Kidney (tissue), 10 donors: ENCODE measurements at regions not wholly inside any gene's neighbourhood (a gene's known extent, or its start where the extent isn't known, plus 50 kb on each side); places are given as distances from the start of the nearest gene placed in this dataset.
"Not testable (repeated sequence)": the region's sequence is repeated elsewhere in the genome, so short reads cannot be mapped to it uniquely, and the experiment has no call there.

Source experiments
- DNase-seq, 5 donors: peaks; one replicate each; pipeline ENCODE4 v3.0.0-alpha.2; 2013 to 2020
- FAIRE-seq: peaks from 2 replicates; lab custom pipeline; 2012; peaks lifted over from hg19 to GRCh38; lab: Jason Lieb, UNC
- H3K27ac ChIP-seq, 2 donors: one replicate each; pipeline ENCODE4 v1.7.0; 2013; ENCODE audit warnings: low read depth in 2 of 2, low read length in 2 of 2, inconsistent platforms in 1 of 2
- H3K27me3 ChIP-seq: one replicate; pipeline ENCODE4 v1.7.1; 2013; ENCODE audit warnings: low read length, inconsistent platforms; ENCODE audit not compliant: control insufficient read depth, insufficient read depth
- H3K36me3 ChIP-seq, 3 donors: one replicate each; pipeline versions ENCODE4 v1.7.0 to v1.7.1; 2013; ENCODE audit warnings: low read length in 3 of 3, control low read depth in 1 of 3, inconsistent platforms in 1 of 3; ENCODE audit not compliant: insufficient read depth in 3 of 3, control insufficient read depth in 2 of 3
- H3K4me1 ChIP-seq, 3 donors: one replicate each; pipeline versions ENCODE4 v1.7.0 to v1.7.1; 2013; ENCODE audit warnings: low read length in 3 of 3, inconsistent platforms in 1 of 3, low read depth in 1 of 3; ENCODE audit not compliant: control insufficient read depth in 2 of 3, insufficient read depth in 2 of 3
- H3K4me3 ChIP-seq, 3 donors: one replicate each; pipeline versions ENCODE4 v1.7.0 to v1.8.1; 2013; ENCODE audit warnings: low read length in 3 of 3, control low read depth in 1 of 3, inconsistent platforms in 1 of 3
- H3K9ac ChIP-seq, 3 donors: one replicate each; pipeline versions ENCODE4 v1.7.0 to v1.7.1; 2013; ENCODE audit warnings: low read length in 3 of 3, control low read depth in 1 of 3, inconsistent platforms in 1 of 3
- H3K9me3 ChIP-seq, 3 donors: one replicate each; pipeline versions ENCODE4 v1.7.0 to v1.7.1; 2013; ENCODE audit warnings: low read length in 3 of 3, control low read depth in 1 of 3, inconsistent platforms in 1 of 3; ENCODE audit not compliant: control insufficient read depth in 2 of 3, insufficient read depth in 1 of 3
- intact Hi-C: fragments of 100-400 bp; cut with DNase I; formaldehyde crosslinking; loops from one replicate; pipeline ENCODE4 v1.11.1; 2022
- donor health status: control.
- donor health status: control.
- donor health status: DM: yes; HTN: yes; CAD: no.
- donor health status: Normal renal cell carcinoma (clear cell type).

DNA sequence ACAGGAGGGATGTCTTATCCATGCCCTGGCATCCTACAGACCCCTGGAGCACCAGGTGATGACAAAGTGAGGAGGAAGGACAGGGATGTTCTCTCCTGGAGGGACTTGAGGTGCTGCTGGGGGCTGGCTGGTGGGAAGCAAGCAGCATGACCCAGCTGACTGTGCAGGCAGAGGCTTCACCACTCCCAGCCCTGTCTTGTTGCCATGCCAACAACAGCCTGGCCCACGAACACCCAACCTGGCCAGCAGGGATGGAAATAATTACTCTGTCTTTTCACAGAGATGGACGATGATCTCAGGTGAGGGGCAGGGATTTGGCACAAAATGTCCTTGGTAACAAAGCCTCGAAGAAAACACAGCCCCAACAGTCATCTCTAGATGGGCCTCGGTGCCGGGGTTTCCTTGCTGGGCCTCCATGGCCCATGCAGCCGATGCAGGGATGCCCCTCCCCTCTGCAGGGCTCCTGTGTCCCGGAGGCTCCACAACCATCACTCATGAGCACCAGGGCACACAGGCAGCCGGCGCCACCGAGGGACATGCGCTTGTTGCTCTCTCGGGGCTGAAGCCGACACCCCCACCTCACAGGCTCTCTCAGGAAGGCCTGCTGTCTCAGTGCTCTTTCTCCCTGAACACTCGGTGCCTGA is 205.5 kb downstream of the BANP start:
- H3K27me3 ChIP-seq, intact Hi-C loops, H3K9ac ChIP-seq, H3K27ac ChIP-seq, H3K9me3 ChIP-seq, H3K4me1 ChIP-seq, H3K4me3 ChIP-seq, H3K36me3 ChIP-seq, FAIRE-seq: not testable (repeated sequence)
- peak in 1 of 5 donors; percentile 8 for DNase-seq

DNA sequence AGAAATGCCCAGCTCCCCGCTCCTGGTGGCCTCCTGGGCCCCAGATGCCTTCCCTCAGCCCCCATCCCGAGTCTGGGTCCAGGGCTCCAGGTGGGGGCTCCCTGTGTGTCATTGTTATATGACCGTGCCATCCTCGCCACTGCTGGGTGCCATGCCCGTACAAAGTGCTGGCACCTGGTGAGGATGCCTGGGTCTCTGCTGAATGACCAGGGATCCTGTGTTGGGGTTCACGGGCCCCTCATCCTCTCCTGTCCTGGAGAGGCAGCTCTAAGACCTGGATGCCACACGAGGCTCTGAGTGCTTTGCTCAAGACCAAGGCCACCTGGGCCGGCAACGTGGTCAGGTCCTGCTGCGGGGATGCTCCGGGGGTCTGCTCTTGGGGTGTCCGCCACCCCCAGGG is 206.5 kb downstream of the BANP start:
- H3K9ac ChIP-seq, FAIRE-seq, H3K4me3 ChIP-seq, intact Hi-C loops, H3K9me3 ChIP-seq, H3K27ac ChIP-seq, H3K4me1 ChIP-seq, H3K27me3 ChIP-seq, H3K36me3 ChIP-seq: not testable (repeated sequence)
- DNase-seq, result peak in 1 of 5 donors; percentile 35

DNA sequence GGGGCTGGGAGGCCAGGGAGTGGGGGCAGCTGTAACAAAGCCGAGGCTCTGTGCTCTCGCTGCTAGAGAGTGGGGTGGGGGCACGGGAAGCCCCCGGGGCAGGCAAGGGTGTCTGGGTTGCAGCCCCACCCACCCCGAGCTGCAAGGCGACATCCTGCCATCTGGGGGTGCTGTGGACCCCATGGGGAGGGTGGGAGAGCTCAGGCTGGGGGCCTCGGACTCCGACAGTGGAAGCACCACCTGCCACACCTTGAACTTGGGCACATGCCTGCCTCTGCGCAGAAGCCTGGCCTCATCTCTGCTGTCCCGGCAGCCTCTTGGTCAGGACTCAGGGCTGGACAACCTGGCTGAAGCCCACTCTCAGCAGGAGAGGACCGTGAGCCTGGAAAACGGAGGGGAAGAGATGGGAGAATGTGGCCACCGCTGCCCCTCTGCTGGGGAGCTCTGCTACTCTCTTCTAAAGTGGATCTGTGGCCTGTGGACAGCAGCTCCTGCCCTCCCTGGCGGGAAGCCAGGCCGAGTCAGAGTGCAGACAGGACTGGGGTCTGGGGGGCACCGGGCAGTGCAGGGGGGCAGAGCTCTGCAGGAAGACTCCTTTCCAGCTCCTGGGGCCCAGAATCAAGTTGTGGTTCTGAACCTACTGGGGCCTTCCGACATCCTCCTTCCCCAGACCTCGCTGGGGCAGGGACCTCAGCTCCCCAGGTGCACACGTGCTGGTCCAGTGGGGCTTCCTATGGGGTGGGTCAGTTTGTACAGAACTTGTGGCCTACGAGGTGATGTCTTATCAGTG is 207.2 kb downstream of the BANP start:
- H3K27me3 ChIP-seq, H3K4me1 ChIP-seq, FAIRE-seq, H3K27ac ChIP-seq, H3K4me3 ChIP-seq, intact Hi-C loops, H3K36me3 ChIP-seq, H3K9ac ChIP-seq, H3K9me3 ChIP-seq: not testable (repeated sequence)
- DNase-seq, result peak in 1 of 5 donors; percentile 58

GRCh38 chr16:88159046-88159896 is 208.0 kb downstream of the BANP start:
- FAIRE-seq, H3K27ac ChIP-seq, H3K9me3 ChIP-seq, H3K36me3 ChIP-seq, intact Hi-C loops, H3K9ac ChIP-seq, H3K4me1 ChIP-seq, H3K4me3 ChIP-seq, H3K27me3 ChIP-seq: not testable (repeated sequence)
- DNase-seq, result peak in 1 of 5 donors; percentile 35

DNA sequence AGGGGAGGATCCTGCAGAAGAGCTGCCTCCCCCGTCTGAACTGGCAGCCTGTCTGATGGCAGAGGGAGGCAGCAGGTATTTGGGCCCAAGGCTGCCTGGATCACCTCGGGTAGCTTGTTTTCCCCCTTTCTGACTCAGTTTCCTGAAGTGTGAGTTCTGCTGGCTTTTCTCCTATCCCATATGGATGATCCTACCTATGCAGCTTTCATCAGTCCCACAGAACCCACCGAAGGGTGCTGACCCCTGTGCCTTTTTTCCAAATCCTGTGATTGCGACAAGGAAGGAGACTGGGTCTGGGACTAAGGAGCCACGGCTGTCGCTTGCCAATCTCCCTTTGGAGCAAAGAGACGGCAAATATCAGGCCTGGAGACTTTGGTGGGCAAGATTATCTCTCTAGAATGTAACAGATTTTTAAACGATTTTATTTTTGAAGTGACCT is 208.7 kb downstream of the BANP start:
- peak in 1 of 5 donors; percentile 16 for DNase-seq
- H3K36me3 ChIP-seq, H3K27ac ChIP-seq, H3K4me1 ChIP-seq, FAIRE-seq, H3K9ac ChIP-seq, intact Hi-C loops, H3K9me3 ChIP-seq, H3K27me3 ChIP-seq, H3K4me3 ChIP-seq: not testable (repeated sequence)

DNA sequence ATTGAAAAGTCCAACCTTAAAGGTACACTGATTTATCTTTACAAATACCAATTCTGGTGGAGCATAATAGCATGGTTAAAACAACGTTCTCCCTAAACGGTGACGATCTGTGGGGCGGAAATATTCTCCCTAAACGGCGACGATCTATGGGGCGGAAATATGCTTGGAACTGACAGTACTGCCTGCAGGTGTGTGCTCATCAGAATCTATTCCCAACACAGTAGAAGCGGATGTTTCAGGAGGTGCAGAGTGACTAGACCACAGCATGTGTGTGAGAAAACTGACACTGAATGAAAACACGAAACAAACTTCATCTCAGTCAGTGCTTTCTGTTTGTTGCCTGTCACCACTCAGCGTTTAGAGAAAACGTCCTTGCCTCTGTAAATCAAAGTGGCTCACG is 210.0 kb downstream of the BANP start:
- H3K4me1 ChIP-seq, H3K27me3 ChIP-seq, intact Hi-C loops, H3K27ac ChIP-seq, H3K36me3 ChIP-seq, FAIRE-seq, H3K4me3 ChIP-seq, H3K9me3 ChIP-seq, H3K9ac ChIP-seq: not testable (repeated sequence)
- DNase-seq, result peak in 1 of 5 donors; percentile 7

DNA sequence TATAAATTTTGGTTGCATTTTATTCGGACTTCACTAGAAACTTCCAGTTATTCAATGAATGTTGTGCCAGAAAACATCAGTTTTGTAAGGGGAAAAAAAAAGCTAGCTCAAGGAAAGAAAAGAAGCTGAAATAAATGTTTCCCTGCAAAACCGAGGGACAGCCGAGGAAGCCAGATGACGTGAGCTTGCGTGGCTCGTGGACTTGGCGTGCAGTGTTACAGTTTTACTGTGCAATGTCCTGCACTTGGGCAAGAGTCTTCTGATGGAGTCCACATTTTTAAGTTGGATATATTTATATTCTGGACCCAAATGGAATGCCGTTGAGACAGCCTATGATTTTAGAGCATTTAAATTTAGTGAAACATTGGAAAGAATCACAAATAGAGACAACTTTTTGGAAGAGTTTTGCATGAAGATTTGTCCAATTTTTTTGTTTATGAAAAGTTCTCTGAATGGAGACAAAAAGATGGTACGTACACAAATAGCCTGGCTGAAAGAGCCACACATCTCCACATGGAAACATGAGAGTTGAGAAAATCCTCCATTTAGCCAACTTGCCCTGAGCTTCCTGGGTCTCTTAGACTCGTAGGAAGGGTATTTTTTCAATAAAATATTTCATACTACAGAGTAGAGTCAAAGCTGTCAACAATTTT is 210.5 kb downstream of the BANP start:
- not testable (repeated sequence) for H3K4me3 ChIP-seq

More for the DNA sequence above, 210.5 kb downstream of the BANP start:
- H3K4me1 ChIP-seq, H3K9me3 ChIP-seq, H3K9ac ChIP-seq, FAIRE-seq, H3K27ac ChIP-seq, H3K27me3 ChIP-seq, intact Hi-C loops, H3K36me3 ChIP-seq: not testable (repeated sequence)
- peak in 1 of 5 donors; percentile 49 for DNase-seq
